ENCODE measurements at regions not wholly inside any gene's neighbourhood (a gene's known extent, or its start where the extent isn't known, plus 50 kb on each side); places are given as distances from the start of the nearest gene placed in this dataset.

GRCh38 chr5:23385036-23385435 is 122.4 kb upstream of the PRDM9 start:
- in situ Hi-C loops (cut with HindIII; ENCODE audit: low sequenced_read_pairs), result no loop called here
- no peak for DNase-seq (ENCODE audit: low spot score)

DNA sequence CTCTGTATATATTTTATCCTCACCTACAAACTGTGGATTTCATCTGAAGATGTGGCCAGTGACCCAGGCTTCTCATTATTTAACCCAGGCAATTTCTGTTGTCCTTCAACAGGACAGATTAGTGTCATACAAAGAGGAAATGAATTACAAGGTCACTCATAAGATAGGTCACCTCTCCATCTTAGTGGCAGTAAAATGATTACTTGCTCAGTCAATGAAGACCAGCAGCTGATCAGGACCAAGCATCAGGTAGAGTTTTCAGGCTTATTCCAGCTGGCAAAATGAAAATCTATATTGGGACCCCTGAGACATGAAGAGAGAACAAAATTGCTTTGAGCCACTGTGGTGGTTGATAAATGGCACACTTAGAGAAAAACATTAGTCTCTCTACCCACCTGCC is 135.2 kb upstream of the PRDM9 start:
- in situ Hi-C loops (cut with HindIII; ENCODE audit: low sequenced_read_pairs), result no loop called here
- no peak for DNase-seq (ENCODE audit: low spot score)

DNA sequence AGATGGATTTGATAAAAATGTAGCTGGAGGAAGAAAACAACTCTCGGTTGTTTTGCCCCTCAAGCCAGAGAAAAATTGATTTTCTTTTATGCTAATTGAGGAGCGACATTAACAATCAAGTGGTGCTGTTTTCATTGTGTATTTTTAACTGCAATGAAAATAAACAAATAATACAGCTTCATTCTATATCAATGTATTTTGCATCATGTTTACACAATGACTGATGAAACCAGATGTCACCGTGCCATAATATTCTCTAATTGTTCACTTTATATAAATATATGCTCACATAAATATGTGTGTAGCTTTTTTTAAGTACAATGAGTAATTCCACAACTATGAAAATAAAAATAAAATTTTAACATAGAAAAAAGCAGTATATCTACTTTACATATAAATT is 139.0 kb upstream of the PRDM9 start:
- DNase-seq (ENCODE audit: low spot score), result no peak
- in situ Hi-C loops (cut with HindIII; ENCODE audit: low sequenced_read_pairs), result no loop called here

- in situ Hi-C loops (cut with HindIII; ENCODE audit: low sequenced_read_pairs), result no loop called here
- DNase-seq (ENCODE audit: low spot score), result no peak
Measured at GRCh38 chr5:23367874-23368273, 139.5 kb upstream of the PRDM9 start.

DNA sequence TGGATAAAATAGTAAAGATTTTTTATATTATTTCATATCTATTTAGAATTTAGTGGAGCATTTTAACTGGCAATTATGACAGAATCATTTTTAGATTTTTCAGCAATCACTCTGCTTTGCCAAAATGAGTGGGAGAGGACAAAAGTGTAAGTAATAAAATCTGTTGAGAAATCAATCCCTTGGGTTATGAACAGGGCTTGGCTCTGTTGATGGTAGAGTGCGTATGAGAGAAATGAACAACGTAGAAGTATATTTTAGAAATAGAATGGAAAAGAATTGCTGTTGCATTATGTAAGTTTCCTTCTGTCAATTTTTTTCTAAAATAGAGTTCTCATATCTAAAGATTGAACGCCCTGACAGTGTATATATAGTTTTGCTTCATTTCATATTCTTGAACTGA is 154.1 kb upstream of the PRDM9 start:
- in situ Hi-C loops (cut with HindIII; ENCODE audit: low sequenced_read_pairs), result no loop called here
- DNase-seq (ENCODE audit: low spot score), result no peak

DNA sequence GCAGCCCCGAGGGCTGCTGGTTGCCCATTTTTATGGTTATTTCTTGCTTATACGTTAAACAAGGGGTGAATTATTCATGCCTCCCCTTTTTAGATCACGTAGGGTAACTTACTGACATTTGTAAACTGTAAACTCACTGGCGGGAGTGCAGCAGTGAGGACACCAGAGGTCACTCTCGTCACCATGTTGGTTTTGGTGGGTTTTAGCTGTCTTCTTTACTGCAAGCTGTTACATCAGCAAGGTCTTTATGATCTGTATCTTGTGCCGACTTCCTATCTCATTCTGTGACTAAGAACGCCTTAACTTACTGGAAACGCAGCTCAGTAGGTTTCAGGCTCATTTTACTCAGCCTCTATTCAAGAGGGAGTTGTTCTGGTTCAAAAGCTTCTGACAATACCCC is 155.0 kb upstream of the PRDM9 start:
- DNase-seq (ENCODE audit: low spot score), result no peak
- in situ Hi-C loops (cut with HindIII; ENCODE audit: low sequenced_read_pairs), result no loop called here

GRCh38 chr5:23343121-23343520 is 164.3 kb upstream of the PRDM9 start:
- no peak for DNase-seq (ENCODE audit: low spot score)
- in situ Hi-C loops (cut with HindIII; ENCODE audit: low sequenced_read_pairs), result no loop called here

DNA sequence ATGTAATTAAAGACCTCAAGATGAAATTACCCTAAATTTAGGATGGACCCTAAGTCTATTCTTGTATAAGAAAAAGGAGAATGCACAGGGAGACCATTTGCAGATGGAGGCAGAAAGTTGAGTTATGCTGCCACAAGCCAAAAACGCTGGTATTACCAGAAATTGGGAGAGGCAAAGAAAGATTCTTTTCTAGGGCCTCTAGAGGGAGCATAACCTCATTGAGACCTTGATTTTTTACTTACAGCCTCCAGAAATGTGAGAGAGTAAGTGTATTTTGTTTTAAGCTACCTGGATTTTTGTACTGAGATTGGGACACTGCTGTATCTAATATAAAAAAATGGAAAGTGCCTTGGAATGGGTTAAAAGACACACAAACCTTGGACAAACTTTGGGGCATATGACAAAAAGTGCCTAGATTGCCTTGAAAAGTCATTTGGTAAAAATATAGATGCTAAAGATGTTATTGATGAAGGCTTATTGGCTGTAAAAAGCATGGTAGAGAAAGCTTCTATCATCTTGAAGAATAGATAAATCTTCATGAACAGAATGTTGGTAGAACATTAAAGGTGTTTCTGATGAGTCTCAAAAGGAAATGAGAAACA is 174.7 kb upstream of the PRDM9 start:
- in situ Hi-C loops (cut with HindIII; ENCODE audit: low sequenced_read_pairs), result no loop called here
- DNase-seq (ENCODE audit: low spot score), result peak; percentile 6

- no peak for DNase-seq (ENCODE audit: low spot score)
- in situ Hi-C loops (cut with HindIII; ENCODE audit: low sequenced_read_pairs), result no loop called here
Measured at GRCh38 chr5:23330726-23331125, 176.7 kb upstream of the PRDM9 start.

DNA sequence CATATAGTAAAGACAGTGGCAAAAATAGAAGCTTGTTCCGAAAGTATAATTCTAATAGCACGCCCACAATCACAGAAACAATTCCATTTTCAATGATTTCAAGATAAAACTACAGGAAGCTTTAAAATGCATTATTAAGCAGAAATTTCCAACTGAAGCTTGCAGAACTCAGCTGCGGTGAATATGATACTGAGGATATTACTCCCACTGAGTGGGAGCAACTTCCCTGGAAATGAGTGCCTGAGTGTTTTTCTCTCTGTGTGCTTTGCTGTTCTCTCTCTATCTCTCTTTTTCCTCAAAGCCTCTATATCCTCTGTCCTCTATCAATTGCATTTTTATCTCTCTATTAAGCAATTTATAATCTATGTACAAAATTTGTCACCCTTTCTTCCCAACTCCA is 187.5 kb upstream of the PRDM9 start:
- in situ Hi-C loops (cut with HindIII; ENCODE audit: low sequenced_read_pairs), result no loop called here
- DNase-seq (ENCODE audit: low spot score), result no peak

DNA sequence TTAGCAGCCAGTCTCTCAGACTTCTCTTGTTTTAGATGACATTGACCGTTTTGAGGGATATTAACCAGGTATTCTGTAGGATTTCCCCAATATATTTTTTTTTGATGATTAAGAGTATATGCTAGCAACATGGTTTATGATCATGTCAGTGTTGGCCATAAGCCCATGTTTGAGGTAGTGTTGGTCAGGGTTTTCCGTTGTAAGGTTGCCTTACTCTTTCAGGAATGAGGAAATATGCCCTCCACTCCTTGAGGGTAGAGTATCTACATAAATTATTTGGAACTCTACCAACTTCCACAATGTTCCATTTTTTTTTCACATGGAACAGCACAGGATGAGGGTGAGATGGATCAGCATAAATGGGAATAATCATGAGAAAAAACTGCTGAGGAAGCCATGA is 188.4 kb upstream of the PRDM9 start:
- in situ Hi-C loops (cut with HindIII; ENCODE audit: low sequenced_read_pairs), result no loop called here
- no peak for DNase-seq (ENCODE audit: low spot score)

GRCh38 chr5:23318166-23318565 is 189.2 kb upstream of the PRDM9 start:
- in situ Hi-C loops (cut with HindIII; ENCODE audit: low sequenced_read_pairs), result no loop called here

GRCh38 chr5:23316060-23316591 is 191.3 kb upstream of the PRDM9 start:
- in situ Hi-C loops (cut with HindIII; ENCODE audit: low sequenced_read_pairs), result no loop called here
- DNase-seq (ENCODE audit: low spot score), result no peak

More at GRCh38 chr5:23318166-23318565, 189.2 kb upstream of the PRDM9 start:
- no peak for DNase-seq (ENCODE audit: low spot score)

DNA sequence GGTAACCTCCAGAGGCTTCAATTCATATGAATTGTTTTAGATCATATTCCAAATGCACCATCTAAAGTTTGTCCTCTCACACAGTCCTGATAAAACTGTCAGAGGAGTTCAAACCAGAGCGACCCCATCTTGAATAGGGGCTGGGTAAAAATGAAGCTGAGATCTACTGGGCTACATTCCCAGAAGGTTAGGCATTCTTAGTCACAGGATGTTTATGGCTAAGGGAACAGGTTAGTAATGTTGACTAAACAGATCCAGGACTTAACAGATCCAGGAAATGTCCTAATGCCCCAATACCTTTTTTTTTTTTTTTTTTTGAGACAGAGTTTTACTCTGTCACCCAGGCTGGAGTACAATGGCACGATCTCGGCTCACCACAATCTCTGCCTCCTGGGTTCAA is 192.6 kb upstream of the PRDM9 start:
- in situ Hi-C loops (cut with HindIII; ENCODE audit: low sequenced_read_pairs), result no loop called here
- DNase-seq (ENCODE audit: low spot score), result no peak

DNA sequence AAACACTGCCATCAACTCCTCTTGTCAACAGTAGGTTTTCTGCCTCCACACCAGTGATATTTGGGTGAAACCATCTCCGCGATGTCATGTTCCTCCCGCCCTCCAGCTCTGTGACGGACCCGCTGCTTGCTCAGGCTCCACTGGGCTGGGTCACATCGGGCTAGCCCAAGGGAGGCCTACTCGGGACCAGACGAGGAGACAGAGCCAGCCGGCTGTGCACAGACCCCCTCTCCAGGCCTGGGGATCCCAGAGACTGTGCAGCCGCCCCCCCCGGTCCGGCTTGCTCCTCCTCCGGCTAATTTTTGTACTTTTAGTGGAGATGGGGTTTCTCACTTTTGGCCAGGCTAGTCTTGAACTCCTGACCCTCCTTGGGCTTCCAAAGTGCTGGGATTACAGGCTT is 202.4 kb upstream of the PRDM9 start:
- DNase-seq (ENCODE audit: low spot score), result no peak
- in situ Hi-C loops (cut with HindIII; ENCODE audit: low sequenced_read_pairs), result no loop called here

DNA sequence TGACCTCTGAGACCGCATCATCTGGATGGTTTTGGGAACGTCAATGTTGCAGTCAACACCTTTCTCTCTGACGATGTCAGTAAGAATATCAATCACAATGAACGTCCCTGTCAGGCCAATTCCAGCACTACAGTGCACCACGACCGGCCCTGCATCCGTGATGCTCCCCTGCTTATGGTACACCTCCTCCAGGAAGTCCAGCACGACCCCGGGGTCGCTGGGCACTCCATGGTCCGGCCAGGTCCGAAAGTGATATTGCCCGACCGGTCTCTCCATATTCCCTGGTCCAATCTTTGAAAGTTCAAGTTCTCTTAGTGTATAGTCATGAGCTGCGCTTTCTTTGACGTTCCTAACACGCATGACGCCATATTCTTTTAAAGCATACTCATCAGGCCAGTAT is 203.6 kb upstream of the PRDM9 start:
- in situ Hi-C loops (cut with HindIII; ENCODE audit: low sequenced_read_pairs), result no loop called here

DNA sequence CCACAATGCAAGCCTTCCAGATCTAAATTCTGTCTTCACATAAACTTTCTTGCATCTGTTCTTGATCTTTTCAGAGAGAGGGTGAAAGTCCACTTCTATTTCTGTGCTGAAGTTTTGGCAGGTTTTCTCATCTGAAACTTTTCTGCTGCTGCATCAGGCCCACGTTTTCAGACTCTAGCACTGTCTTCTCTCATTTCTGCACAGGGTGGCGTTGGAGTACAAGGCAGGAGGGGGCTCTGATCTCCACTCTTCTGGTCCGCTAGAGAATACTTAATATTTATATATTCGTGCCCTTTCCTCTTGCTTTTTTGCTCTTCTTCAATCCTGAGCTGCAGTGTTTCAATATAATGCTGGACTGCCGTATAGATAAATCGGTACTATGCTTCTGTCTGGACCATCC is 204.0 kb upstream of the PRDM9 start:
- in situ Hi-C loops (cut with HindIII; ENCODE audit: low sequenced_read_pairs), result no loop called here
- DNase-seq (ENCODE audit: low spot score), result no peak

More for the DNA sequence above, 203.6 kb upstream of the PRDM9 start:
- DNase-seq (ENCODE audit: low spot score), result no peak

DNA sequence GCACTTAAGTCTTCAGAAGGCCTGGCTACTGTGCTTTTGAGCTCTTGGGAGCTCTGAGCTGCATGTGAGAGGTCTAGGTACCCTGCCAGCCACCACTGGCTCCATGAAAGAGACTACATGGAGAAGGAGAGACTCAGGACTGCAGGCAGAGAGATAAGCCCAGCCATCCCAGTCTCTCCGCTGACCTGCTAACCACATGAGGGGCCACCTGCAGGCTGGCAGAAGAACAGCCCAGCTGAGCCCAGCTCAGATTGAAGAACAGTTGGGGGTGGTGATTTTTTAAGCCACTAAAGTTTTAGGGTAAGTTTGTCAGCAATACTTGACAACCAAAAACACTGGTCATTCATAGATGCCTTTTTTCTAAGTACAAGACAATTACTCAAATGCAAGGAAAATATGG is 205.0 kb upstream of the PRDM9 start:
- in situ Hi-C loops (cut with HindIII; ENCODE audit: low sequenced_read_pairs), result no loop called here
- DNase-seq (ENCODE audit: low spot score), result no peak

- DNase-seq (ENCODE audit: low spot score), result no peak
- in situ Hi-C loops (cut with HindIII; ENCODE audit: low sequenced_read_pairs), result no loop called here
Measured at GRCh38 chr5:23289162-23289561, 218.2 kb upstream of the PRDM9 start.

DNA sequence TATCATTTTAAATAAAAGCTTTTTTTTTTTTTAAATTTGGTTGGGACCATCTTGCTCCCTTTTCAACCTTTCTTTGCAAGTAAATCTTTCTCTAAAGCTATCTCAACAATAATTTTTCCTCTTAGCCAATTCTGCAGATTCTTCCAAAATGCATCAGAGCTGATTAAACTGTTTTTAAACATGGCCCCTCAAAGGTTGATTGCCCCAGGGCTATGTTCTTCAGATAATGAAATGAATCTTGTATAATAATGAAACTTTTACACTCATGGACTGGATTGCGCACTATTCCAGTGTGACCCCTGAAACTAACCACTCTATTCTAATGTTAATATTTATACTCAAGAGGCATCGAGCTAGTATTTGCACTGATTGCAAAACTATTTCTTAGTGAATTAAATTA is 222.8 kb upstream of the PRDM9 start:
- no peak for DNase-seq (ENCODE audit: low spot score)
- in situ Hi-C loops (cut with HindIII; ENCODE audit: low sequenced_read_pairs), result no loop called here

DNA sequence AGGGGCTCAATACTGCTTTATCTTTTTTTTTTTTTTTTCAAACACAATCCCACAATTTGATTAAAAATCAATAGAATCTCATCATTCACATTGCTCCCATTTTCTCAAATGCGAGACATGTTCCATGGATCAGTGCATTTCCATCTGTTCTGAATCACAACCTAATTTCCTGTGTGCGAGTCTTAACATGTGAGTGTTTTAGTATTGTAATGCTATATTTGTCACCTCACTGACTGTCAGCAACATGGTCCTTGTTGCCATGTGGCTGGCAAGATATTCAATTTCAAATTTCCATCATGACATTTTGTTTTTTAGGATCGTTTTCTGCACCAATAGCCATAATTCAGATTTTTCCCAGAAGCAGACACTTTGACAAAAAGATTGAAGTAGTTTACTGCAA is 233.2 kb upstream of the PRDM9 start:
- in situ Hi-C loops (cut with HindIII; ENCODE audit: low sequenced_read_pairs), result no loop called here
- DNase-seq (ENCODE audit: low spot score), result no peak

GRCh38 chr5:23269981-23270380 is 237.4 kb upstream of the PRDM9 start:
- in situ Hi-C loops (cut with HindIII; ENCODE audit: low sequenced_read_pairs), result no loop called here

More at GRCh38 chr5:23269981-23270380, 237.4 kb upstream of the PRDM9 start:
- DNase-seq (ENCODE audit: low spot score), result no peak
